ENCODE measurements at regions not wholly inside any gene's neighbourhood (a gene's known extent, or its start where the extent isn't known, plus 50 kb on each side); places are given as distances from the start of the nearest gene placed in this dataset.

- Histone ChIP-seq H3K9ac (ENCODE audit: low read depth, low read length) (no peak overlapping the region), H3K4me3 (ENCODE audit: low read length) (no peak overlapping the region), H3K27me3 (ENCODE audit: control insufficient read depth, insufficient read depth, low read length) (no peaks in the 10 kb centered on the region), H3K36me3 (ENCODE audit: insufficient read depth, low read length) (no peaks in the 10 kb centered on the region), H3K4me1 (ENCODE audit: control insufficient read depth, insufficient read depth, low read length) (no peaks in the 10 kb centered on the region), H3K9me3 (replicated peaks; ENCODE audit: low read length) (no peaks in the 10 kb centered on the region), H3K4me2 (ENCODE audit: low read length) (no peak overlapping the region)
These were observed 146.0 kb upstream of the MAST4 start for GRCh38 chr5:66450237-66450636.

GRCh38 chr5:66450988-66451387 is 145.2 kb upstream of the MAST4 start:
- Histone ChIP-seq H3K4me1 (ENCODE audit: control insufficient read depth, insufficient read depth, low read length) (no peaks in the 10 kb centered on the region), H3K27me3 (ENCODE audit: control insufficient read depth, insufficient read depth, low read length) (no peaks in the 10 kb centered on the region), H3K4me3 (ENCODE audit: low read length) (no peak overlapping the region), H3K36me3 (ENCODE audit: insufficient read depth, low read length) (no peaks in the 10 kb centered on the region), H3K4me2 (ENCODE audit: low read length) (no peak overlapping the region), H3K9me3 (replicated peaks; ENCODE audit: low read length) (no peaks in the 10 kb centered on the region), H3K9ac (ENCODE audit: low read depth, low read length) (no peak overlapping the region)

DNA sequence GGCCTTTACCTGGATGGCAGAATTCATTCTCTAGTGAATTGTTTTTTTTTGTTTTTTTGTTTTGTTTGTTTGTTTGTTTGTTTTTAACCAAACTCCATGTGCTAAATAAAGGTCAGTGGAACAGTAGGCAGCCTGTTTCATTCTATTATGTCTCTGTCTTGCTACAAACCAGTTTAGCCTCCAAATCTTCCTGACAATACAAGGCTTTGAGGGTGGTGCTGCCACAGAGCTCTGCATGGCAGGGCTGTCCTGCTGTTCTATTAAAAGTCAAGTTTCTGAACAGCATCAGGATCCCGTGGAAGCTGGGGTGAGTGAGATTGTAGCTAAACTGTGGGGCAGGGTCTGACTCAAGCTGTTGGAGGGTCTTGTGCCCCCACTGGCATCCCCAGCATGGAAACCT is 144.1 kb upstream of the MAST4 start:
- Histone ChIP-seq H3K9ac (ENCODE audit: low read depth, low read length) (no peak overlapping the region), H3K27me3 (ENCODE audit: control insufficient read depth, insufficient read depth, low read length) (no peaks in the 10 kb centered on the region), H3K9me3 (replicated peaks; ENCODE audit: low read length) (no peaks in the 10 kb centered on the region)

DNA sequence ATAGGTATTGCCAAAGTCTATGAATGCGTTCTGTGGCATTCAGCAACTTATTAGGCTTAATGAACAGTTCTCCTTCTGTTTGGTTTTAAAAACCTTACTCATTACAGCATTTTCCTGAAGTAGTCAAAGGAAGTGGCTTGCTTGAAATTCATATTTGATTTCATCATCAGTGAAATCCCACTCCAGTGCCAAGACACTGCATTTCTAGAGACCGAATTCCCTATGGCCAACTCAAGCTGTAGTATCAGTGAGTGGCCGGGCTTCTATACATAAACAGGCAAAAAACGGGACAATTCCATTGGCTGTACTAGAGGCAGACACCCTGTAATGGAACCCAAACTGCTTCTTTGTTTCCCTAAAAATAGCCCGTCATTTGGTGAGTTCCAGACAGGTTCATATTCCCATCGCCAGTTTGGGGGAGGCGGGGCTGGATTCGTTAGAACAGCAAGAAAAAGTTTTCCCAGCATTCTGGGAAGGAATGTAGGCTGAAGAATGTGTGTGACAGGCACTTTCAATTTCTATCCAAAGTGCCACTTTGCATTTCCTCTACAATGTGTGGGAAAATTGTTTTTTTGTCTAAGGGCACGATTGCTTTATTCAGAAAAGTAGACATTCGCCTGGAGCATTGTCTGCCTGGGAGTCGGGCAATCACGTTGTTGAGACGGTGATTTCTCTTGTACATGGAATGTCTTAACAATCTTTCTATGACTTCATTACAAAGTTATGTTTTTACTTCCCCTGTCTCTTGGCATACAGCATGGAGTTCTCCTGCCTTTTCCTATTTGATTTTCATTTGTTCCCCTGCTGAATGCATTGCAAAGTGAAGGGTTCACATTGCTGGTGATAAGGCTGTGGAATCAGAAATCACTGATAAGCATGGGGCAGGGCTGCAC is 141.8 kb upstream of the MAST4 start:
- Histone ChIP-seq H3K4me1 (ENCODE audit: control insufficient read depth, insufficient read depth, low read length) (no peaks in the 10 kb centered on the region), H3K4me3 (ENCODE audit: low read length) (no peak overlapping the region), H3K36me3 (ENCODE audit: insufficient read depth, low read length) (no peaks in the 10 kb centered on the region), H3K9ac (ENCODE audit: low read depth, low read length) (no peak overlapping the region), H3K9me3 (replicated peaks; ENCODE audit: low read length) (no peaks in the 10 kb centered on the region), H3K4me2 (ENCODE audit: low read length) (no peak overlapping the region), H3K27me3 (ENCODE audit: control insufficient read depth, insufficient read depth, low read length) (no peaks in the 10 kb centered on the region)

More for the DNA sequence above, 144.1 kb upstream of the MAST4 start:
- no peak overlapping the region for H3K4me2 ChIP-seq (ENCODE audit: low read length)
- no peaks in the 10 kb centered on the region for H3K4me1 ChIP-seq (ENCODE audit: control insufficient read depth, insufficient read depth, low read length)
- no peaks in the 10 kb centered on the region for H3K36me3 ChIP-seq (ENCODE audit: insufficient read depth, low read length)
- H3K4me3 ChIP-seq (ENCODE audit: low read length), result no peak overlapping the region

GRCh38 chr5:66459728-66460127 is 136.5 kb upstream of the MAST4 start:
- no peak overlapping the region for H3K4me3 ChIP-seq (ENCODE audit: low read length)
- H3K4me2 ChIP-seq (ENCODE audit: low read length), result no peak overlapping the region
- H3K27me3 ChIP-seq (ENCODE audit: control insufficient read depth, insufficient read depth, low read length), result peaks cover 6% of the 10 kb centered on the region
- no peaks in the 10 kb centered on the region for H3K9me3 ChIP-seq (replicated peaks; ENCODE audit: low read length)
- no peaks in the 10 kb centered on the region for H3K4me1 ChIP-seq (ENCODE audit: control insufficient read depth, insufficient read depth, low read length)
- no peaks in the 10 kb centered on the region for H3K36me3 ChIP-seq (ENCODE audit: insufficient read depth, low read length)
- no peak overlapping the region for H3K9ac ChIP-seq (ENCODE audit: low read depth, low read length)

DNA sequence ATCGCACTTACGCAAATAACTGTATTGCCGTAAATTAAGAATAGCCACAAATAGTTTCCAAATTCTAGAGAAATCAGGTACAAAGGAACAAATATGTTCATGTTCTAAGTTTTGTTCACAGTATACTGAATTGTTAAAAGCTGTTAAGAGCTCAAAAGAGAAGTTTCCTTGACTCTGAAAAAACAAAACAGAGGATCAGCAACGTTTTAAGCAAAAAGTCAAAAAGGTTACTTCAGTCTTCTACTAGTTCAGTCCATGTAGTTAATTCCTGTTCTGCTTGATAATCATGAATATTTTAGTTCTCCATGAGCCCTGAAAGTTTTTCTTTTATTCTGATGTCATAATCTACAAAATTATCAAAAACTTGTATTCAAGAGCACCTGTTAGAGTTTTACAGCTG is 128.6 kb upstream of the MAST4 start:
- Histone ChIP-seq H3K9ac (ENCODE audit: low read depth, low read length) (no peak overlapping the region), H3K4me2 (ENCODE audit: low read length) (no peak overlapping the region), H3K4me1 (ENCODE audit: control insufficient read depth, insufficient read depth, low read length) (no peaks in the 10 kb centered on the region), H3K9me3 (replicated peaks; ENCODE audit: low read length) (no peaks in the 10 kb centered on the region), H3K27me3 (ENCODE audit: control insufficient read depth, insufficient read depth, low read length) (no peaks in the 10 kb centered on the region), H3K4me3 (ENCODE audit: low read length) (no peak overlapping the region), H3K36me3 (ENCODE audit: insufficient read depth, low read length) (no peaks in the 10 kb centered on the region)

DNA sequence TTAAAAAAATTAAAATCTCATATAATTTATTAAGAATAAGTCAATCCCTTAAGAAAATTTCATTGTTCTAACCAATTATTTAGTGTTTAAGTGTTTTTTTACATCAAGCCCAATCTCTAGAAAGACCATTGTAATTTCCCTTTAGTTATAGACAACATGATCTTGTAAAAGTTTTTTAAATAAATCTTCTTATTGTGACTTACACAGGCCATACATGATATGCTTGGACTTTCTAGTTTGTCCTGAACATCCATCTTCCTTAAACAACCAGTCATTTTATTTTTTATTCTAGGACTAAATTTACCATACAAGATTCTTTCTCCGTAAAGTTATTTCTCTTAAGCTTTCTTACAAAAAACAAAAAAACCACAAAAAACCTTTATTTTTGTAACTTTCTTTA is 126.5 kb upstream of the MAST4 start:
- no peak overlapping the region for H3K4me2 ChIP-seq (ENCODE audit: low read length)
- H3K9ac ChIP-seq (ENCODE audit: low read depth, low read length), result no peak overlapping the region
- H3K4me1 ChIP-seq (ENCODE audit: control insufficient read depth, insufficient read depth, low read length), result no peaks in the 10 kb centered on the region
- H3K4me3 ChIP-seq (ENCODE audit: low read length), result no peak overlapping the region
- H3K36me3 ChIP-seq (ENCODE audit: insufficient read depth, low read length), result no peaks in the 10 kb centered on the region
- no peaks in the 10 kb centered on the region for H3K9me3 ChIP-seq (replicated peaks; ENCODE audit: low read length)
- no peaks in the 10 kb centered on the region for H3K27me3 ChIP-seq (ENCODE audit: control insufficient read depth, insufficient read depth, low read length)

DNA sequence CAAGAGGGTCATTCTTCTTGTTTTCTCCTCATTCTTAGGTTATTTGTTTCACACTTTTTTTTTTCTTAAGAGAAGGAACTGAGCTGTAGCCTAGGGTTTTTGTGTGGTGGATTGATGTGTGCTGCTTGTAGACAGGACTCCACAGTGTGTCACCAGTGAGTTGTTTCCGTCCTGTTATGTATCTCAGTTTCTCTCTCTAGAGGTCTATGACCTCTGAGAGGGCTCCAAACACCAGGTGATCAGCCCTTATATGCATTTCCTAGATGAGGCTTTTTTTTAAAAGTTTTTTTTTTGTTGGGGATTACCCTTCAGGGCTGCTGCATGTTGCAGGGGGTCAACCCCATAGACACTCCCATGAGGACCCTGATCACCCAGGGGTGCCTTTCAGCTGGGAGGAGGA is 124.2 kb upstream of the MAST4 start:
- Histone ChIP-seq H3K4me1 (ENCODE audit: control insufficient read depth, insufficient read depth, low read length) (no peaks in the 10 kb centered on the region), H3K36me3 (ENCODE audit: insufficient read depth, low read length) (no peaks in the 10 kb centered on the region), H3K4me3 (ENCODE audit: low read length) (no peak overlapping the region), H3K9ac (ENCODE audit: low read depth, low read length) (no peak overlapping the region), H3K9me3 (replicated peaks; ENCODE audit: low read length) (no peaks in the 10 kb centered on the region), H3K4me2 (ENCODE audit: low read length) (no peak overlapping the region), H3K27me3 (ENCODE audit: control insufficient read depth, insufficient read depth, low read length) (no peaks in the 10 kb centered on the region)

DNA sequence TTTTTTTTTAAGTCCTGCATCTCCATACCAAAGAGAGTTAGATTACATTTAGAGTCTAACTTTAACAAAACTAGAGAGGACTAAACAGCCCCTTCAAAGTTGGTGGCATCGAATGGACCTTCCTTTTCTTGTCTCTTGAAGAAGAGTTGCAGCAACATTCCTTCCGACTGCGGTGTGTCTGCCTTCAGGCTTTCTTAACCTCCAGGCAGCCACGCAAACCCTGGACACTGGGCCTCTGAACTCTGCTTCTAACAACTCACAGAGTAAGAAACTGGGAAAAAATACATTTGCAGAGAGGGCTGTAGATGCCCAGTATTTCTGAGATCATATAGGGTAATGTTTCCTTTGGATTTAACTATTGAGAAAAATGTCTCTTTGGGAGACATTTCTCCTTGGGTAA is 120.5 kb upstream of the MAST4 start:
- Histone ChIP-seq H3K36me3 (ENCODE audit: insufficient read depth, low read length) (no peaks in the 10 kb centered on the region), H3K27me3 (ENCODE audit: control insufficient read depth, insufficient read depth, low read length) (no peaks in the 10 kb centered on the region), H3K4me1 (ENCODE audit: control insufficient read depth, insufficient read depth, low read length) (no peaks in the 10 kb centered on the region), H3K4me3 (ENCODE audit: low read length) (no peak overlapping the region), H3K9ac (ENCODE audit: low read depth, low read length) (no peak overlapping the region), H3K9me3 (replicated peaks; ENCODE audit: low read length) (no peaks in the 10 kb centered on the region), H3K4me2 (ENCODE audit: low read length) (no peak overlapping the region)

DNA sequence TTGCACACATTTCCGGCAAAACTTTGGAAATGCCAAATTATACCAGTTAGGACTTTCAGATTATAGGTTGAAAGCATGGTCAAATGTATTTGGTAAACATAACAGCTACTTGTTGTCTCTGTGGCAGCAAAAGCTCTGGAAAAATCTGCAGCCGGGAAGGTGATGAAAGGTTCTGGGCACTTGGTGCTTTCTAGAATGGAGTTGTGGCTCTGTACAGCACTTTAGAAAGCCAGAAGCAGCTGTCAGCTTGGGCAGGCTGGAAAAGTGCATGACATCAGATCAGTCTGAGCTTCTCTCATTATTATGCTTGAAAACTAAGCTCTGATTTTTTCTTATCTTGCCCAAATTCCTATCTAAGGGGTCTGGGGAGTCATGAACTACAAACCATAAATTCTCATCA is 118.6 kb upstream of the MAST4 start:
- H3K9me3 ChIP-seq (replicated peaks; ENCODE audit: low read length), result no peaks in the 10 kb centered on the region
- no peaks in the 10 kb centered on the region for H3K4me1 ChIP-seq (ENCODE audit: control insufficient read depth, insufficient read depth, low read length)

DNA sequence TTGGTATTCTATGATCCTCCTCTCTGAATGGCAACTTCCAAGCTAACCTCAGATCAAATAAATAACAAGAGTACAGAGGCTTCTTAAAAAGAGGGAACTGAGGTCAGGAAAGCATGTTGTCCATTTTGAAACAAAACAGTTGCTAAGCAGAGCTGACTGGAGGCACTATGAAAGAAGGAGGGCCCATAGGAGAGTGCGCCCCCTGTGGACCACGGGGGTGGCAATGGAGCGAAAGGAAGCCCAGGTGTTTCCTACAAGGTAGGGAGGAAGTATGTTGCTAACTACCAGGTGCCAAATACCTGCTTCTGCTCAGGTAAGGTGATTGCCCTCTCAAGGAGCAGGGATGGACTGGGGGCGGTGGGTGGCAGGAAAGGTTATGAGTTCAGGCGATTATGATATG is 101.8 kb upstream of the MAST4 start:
- no peaks in the 10 kb centered on the region for H3K4me1 ChIP-seq (ENCODE audit: control insufficient read depth, insufficient read depth, low read length)
- H3K27me3 ChIP-seq (ENCODE audit: control insufficient read depth, insufficient read depth, low read length), result no peaks in the 10 kb centered on the region
- no peak overlapping the region for H3K4me2 ChIP-seq (ENCODE audit: low read length)
- H3K9me3 ChIP-seq (replicated peaks; ENCODE audit: low read length), result no peaks in the 10 kb centered on the region
- H3K9ac ChIP-seq (ENCODE audit: low read depth, low read length), result no peak overlapping the region
- no peak overlapping the region for H3K4me3 ChIP-seq (ENCODE audit: low read length)
- no peaks in the 10 kb centered on the region for H3K36me3 ChIP-seq (ENCODE audit: insufficient read depth, low read length)

More for the DNA sequence above, 118.6 kb upstream of the MAST4 start:
- H3K36me3 ChIP-seq (ENCODE audit: insufficient read depth, low read length), result no peaks in the 10 kb centered on the region
- no peaks in the 10 kb centered on the region for H3K27me3 ChIP-seq (ENCODE audit: control insufficient read depth, insufficient read depth, low read length)
- H3K9ac ChIP-seq (ENCODE audit: low read depth, low read length), result no peak overlapping the region
- no peak overlapping the region for H3K4me3 ChIP-seq (ENCODE audit: low read length)
- H3K4me2 ChIP-seq (ENCODE audit: low read length), result no peak overlapping the region

DNA sequence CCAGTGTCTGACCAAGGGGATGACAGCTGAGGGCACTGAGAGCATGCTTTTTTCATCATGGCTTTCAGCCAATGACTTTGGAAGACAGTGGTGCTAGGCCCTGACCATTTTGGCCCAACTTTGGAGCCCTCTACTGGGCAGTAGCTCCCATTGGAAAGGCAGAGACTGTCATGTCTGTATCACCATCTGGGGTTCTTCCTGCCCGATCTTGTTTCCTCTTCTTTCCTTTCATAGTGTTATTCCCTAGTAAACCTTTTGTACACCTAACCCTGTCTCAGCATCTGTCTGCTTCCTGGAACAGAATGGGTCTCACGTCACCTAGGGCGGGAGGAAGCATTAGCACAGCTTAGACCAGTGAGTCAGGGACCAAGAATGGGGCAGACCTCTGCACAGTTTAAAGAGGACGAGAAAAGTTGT is 97.4 kb upstream of the MAST4 start:
- Histone ChIP-seq H3K27me3 (ENCODE audit: control insufficient read depth, insufficient read depth, low read length) (no peaks in the 10 kb centered on the region), H3K9me3 (replicated peaks; ENCODE audit: low read length) (no peaks in the 10 kb centered on the region), H3K4me2 (ENCODE audit: low read length) (no peak overlapping the region), H3K4me1 (ENCODE audit: control insufficient read depth, insufficient read depth, low read length) (no peaks in the 10 kb centered on the region), H3K4me3 (ENCODE audit: low read length) (no peak overlapping the region), H3K9ac (ENCODE audit: low read depth, low read length) (no peak overlapping the region), H3K36me3 (ENCODE audit: insufficient read depth, low read length) (no peaks in the 10 kb centered on the region)

Data from skeletal muscle satellite cell (primary cell).